ENCODE measurements at regions not wholly inside any gene's neighbourhood (a gene's known extent, or its start where the extent isn't known, plus 50 kb on each side); places are given as distances from the start of the nearest gene placed in this dataset.
"Not testable (repeated sequence)": the region's sequence is repeated elsewhere in the genome, so short reads cannot be mapped to it uniquely, and the experiment has no call there.

GRCh38 chr20:5390720-5391119, 74.0 kb upstream of the PROKR2 start:
- H3K4me3 Mint-ChIP-seq, result no peak overlapping the region
- no peak overlapping the region for H2AFZ ChIP-seq (replicated peaks)
- H3K4me1 ChIP-seq, result peaks cover 17% of the 10 kb centered on the region
- peaks cover 8% of the 10 kb centered on the region for H3K27me3 Mint-ChIP-seq (ENCODE audit: insufficient read depth, low read depth)
- peaks cover 18% of the 10 kb centered on the region for H3F3A ChIP-seq (ENCODE audit: low read depth)
- H3K79me2 ChIP-seq (ENCODE audit: low read depth), result no peaks in the 10 kb centered on the region
- no peaks in the 10 kb centered on the region for H3K9me3 ChIP-seq (ENCODE audit: low read depth)
- no peak overlapping the region for H3K9ac ChIP-seq
- H3K4me1 Mint-ChIP-seq, result no peaks in the 10 kb centered on the region
- no peak overlapping the region for H3K4me2 ChIP-seq
- H3K4me3 ChIP-seq, result no peak overlapping the region
- peaks cover 6% of the 10 kb centered on the region for H3K27me3 ChIP-seq
- H4K20me1 ChIP-seq (ENCODE audit: low read depth), result peaks cover 12% of the 10 kb centered on the region
- H3K27ac Mint-ChIP-seq, result no peak overlapping the region
- TF ChIP-seq EZH2 (IDR thresholded peaks at IDR 0.05), result no peak
- no peak for TF ChIP-seq CTCF (IDR thresholded peaks at IDR 0.05)
- TF ChIP-seq EZH2phosphoT487 (IDR thresholded peaks at IDR 0.05), result no peak
- H3K36me3 Mint-ChIP-seq, result no peaks in the 10 kb centered on the region
- DNase-seq (ENCODE audit: low spot score), result no peak
- H3K9me3 Mint-ChIP-seq, result no peaks in the 10 kb centered on the region
- no peak overlapping the region for H3K27ac ChIP-seq
- H3K36me3 ChIP-seq, result no peaks in the 10 kb centered on the region

GRCh38 chr20:5386846-5387245, 70.1 kb upstream of the PROKR2 start:
- not testable (repeated sequence) for H3K27me3 Mint-ChIP-seq (ENCODE audit: insufficient read depth, low read depth); H3K4me2 ChIP-seq; H4K20me1 ChIP-seq (ENCODE audit: low read depth); H3K27ac Mint-ChIP-seq; H3K4me1 Mint-ChIP-seq; H2AFZ ChIP-seq (replicated peaks); H3K9me3 Mint-ChIP-seq; H3K4me1 ChIP-seq; H3K36me3 ChIP-seq; H3K27me3 ChIP-seq; H3K36me3 Mint-ChIP-seq; DNase-seq (ENCODE audit: low spot score); H3K4me3 ChIP-seq; H3K9me3 ChIP-seq (ENCODE audit: low read depth); H3K27ac ChIP-seq; H3F3A ChIP-seq (ENCODE audit: low read depth); H3K79me2 ChIP-seq (ENCODE audit: low read depth); H3K4me3 Mint-ChIP-seq; H3K9ac ChIP-seq

GRCh38 chr20:5381527-5381926, 64.8 kb upstream of the PROKR2 start:
- not testable (repeated sequence) for H3K36me3 ChIP-seq; H3K4me3 Mint-ChIP-seq; H3K27ac Mint-ChIP-seq; H3K4me2 ChIP-seq; H3K27me3 ChIP-seq; H3K79me2 ChIP-seq (ENCODE audit: low read depth); H3F3A ChIP-seq (ENCODE audit: low read depth); H3K4me3 ChIP-seq; H3K4me1 Mint-ChIP-seq; H3K4me1 ChIP-seq; H3K9me3 Mint-ChIP-seq; H3K36me3 Mint-ChIP-seq; H3K27me3 Mint-ChIP-seq (ENCODE audit: insufficient read depth, low read depth); H2AFZ ChIP-seq (replicated peaks); H4K20me1 ChIP-seq (ENCODE audit: low read depth); H3K9ac ChIP-seq; H3K9me3 ChIP-seq (ENCODE audit: low read depth); DNase-seq (ENCODE audit: low spot score); H3K27ac ChIP-seq

- Histone ChIP-seq H3K4me2 (no peak overlapping the region), H3K36me3 (no peaks in the 10 kb centered on the region), H3K27ac (no peak overlapping the region), H3K4me1 (peaks cover 5% of the 10 kb centered on the region), H3F3A (ENCODE audit: low read depth) (no peaks in the 10 kb centered on the region), H3K27me3 (no peaks in the 10 kb centered on the region), H3K9me3 (ENCODE audit: low read depth) (no peaks in the 10 kb centered on the region), H3K79me2 (ENCODE audit: low read depth) (no peaks in the 10 kb centered on the region), H2AFZ (replicated peaks) (no peak overlapping the region), H4K20me1 (ENCODE audit: low read depth) (no peaks in the 10 kb centered on the region), H3K9ac (no peak overlapping the region), H3K4me3 (no peak overlapping the region)
- no peak for DNase-seq (ENCODE audit: low spot score)
- no peaks in the 10 kb centered on the region for H3K27me3 Mint-ChIP-seq (ENCODE audit: insufficient read depth, low read depth)
- no peaks in the 10 kb centered on the region for H3K4me1 Mint-ChIP-seq
- peaks cover 2% of the 10 kb centered on the region for H3K9me3 Mint-ChIP-seq
- TF ChIP-seq EZH2phosphoT487 (IDR thresholded peaks at IDR 0.05), result no peak
- no peak for TF ChIP-seq EZH2 (IDR thresholded peaks at IDR 0.05)
- no peak for TF ChIP-seq CTCF (IDR thresholded peaks at IDR 0.05)
- H3K4me3 Mint-ChIP-seq, result no peak overlapping the region
- no peaks in the 10 kb centered on the region for H3K36me3 Mint-ChIP-seq
- no peak overlapping the region for H3K27ac Mint-ChIP-seq
Observed at GRCh38 chr20:5377484-5377883, 60.7 kb upstream of the PROKR2 start.

All from neural progenitor cell (in vitro differentiated cells).